ENCODE measurements at regions not wholly inside any gene's neighbourhood (a gene's known extent, or its start where the extent isn't known, plus 50 kb on each side); places are given as distances from the start of the nearest gene placed in this dataset.
"Not testable (repeated sequence)": the region's sequence is repeated elsewhere in the genome, so short reads cannot be mapped to it uniquely, and the experiment has no call there.

DNA sequence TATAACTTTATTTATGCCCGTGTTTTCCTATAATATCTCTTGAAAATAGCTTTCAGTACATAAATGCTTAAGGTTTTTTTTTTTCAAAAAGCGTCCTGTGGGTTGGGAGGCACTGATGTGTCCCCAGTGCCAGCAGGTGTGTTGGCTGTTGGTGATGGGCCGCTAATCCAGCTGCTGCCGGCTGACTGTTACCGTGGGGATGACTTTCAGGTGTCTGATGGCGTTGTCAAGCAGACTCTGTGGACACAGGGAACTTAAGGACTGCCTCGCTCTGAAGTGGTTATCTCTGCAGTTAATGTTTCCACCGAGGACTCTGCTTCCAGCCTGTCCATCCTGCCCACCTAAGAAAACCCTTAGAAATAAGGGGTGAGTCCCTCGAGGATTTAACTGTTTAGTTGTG is 94.5 kb downstream of the ANKRD10 start:
- TF ChIP-seq BACH1 (tag; IDR thresholded peaks at IDR 0.05) = no peak
- no peak for TF ChIP-seq PRPF4 (IDR thresholded peaks at IDR 0.05; ENCODE audit: insufficient read depth, low read depth, low read length, poor library complexity, severe bottlenecking)
- no peak for TF ChIP-seq ILF3 (IDR thresholded peaks at IDR 0.05; ENCODE audit: borderline replicate concordance)
- no peak for TF ChIP-seq NKRF (IDR thresholded peaks at IDR 0.05; ENCODE audit: borderline replicate concordance)
- TF ChIP-seq TEAD2 (tag; IDR thresholded peaks at IDR 0.05) = no peak
- Histone ChIP-seq H3K36me3 (ENCODE audit: control insufficient read depth, insufficient read depth, low read length) (no peaks in the 10 kb centered on the region), H3K27me3 (ENCODE audit: control insufficient read depth in 2 of 2, insufficient read depth in 2 of 2, low read length in 2 of 2) (peaks cover 0 to 6% of the 10 kb centered on the region in 2 experiments; a peak in 2 of 5 replicates), H4K20me1 (replicated peaks; ENCODE audit: control insufficient read depth, insufficient read depth, low read length) (no peaks in the 10 kb centered on the region), H2AFZ (ENCODE audit: low read depth, low read length) (no peak overlapping the region), H3K9me3 (replicated peaks; ENCODE audit: control insufficient read depth, insufficient read depth, low read depth, low read length) (no peaks in the 10 kb centered on the region), H3K27ac (ENCODE audit: extremely low read depth, low read depth, low read length) (no peak overlapping the region), H3K4me1 (replicated peaks in 1 of 2; ENCODE audit: control insufficient read depth in 2 of 2, insufficient read depth in 2 of 2, low read length in 2 of 2) (peaks cover 0 to 3% of the 10 kb centered on the region in 2 experiments; a peak in 2 of 5 replicates), H3K79me2 (ENCODE audit: control insufficient read depth, insufficient read depth, low read length) (no peaks in the 10 kb centered on the region), H3K4me3 (no peak overlapping the region), H3K4me2 (ENCODE audit: insufficient read depth, low read length) (no peak overlapping the region), H3K9me1 (ENCODE audit: control insufficient read depth, insufficient read depth, low read length) (no peaks in the 10 kb centered on the region), H3K9ac (ENCODE audit: insufficient read depth in 1 of 2, low read depth in 2 of 2, low read length in 2 of 2) (no peak overlapping the region)
- no peak for DNase-seq (ENCODE audit: extremely low read depth in 1 of 4, low spot score in 3 of 4)
- in situ Hi-C loops (cut with MboI) (loop anchor here (10.0 to 25.0 kb wide), 2 partner anchors 226 to 242 kb away; no protein-coding TSS in a partner anchor), intact Hi-C loops (cut with micrococcal nuclease) (no loop called here)
- POLR2A ChIA-PET = no interaction called here
- no TSS peak for BruUV-seq (replicated peaks)
- no peak for ATAC-seq
- no peak for FAIRE-seq
- WGBS (ENCODE audit: insufficient coverage, low coverage, missing lambda C conversion rate) = 4% methylated on average over 7 of the region's 9 CpGs
- CTCF ChIA-PET (ENCODE audit: low intra/inter-chr PET ratio) = interaction anchor here (2.0 kb wide), 1 partner anchor 227 kb away, joined by 11 read pairs; no protein-coding TSS in a partner anchor

- FAIRE-seq; H3K4me3 ChIP-seq; DNase-seq (ENCODE audit: extremely low read depth in 1 of 4, low spot score in 3 of 4); ATAC-seq; POLR2A ChIA-PET; H3K9ac ChIP-seq (ENCODE audit: insufficient read depth in 1 of 2, low read depth in 2 of 2, low read length in 2 of 2); H3K79me2 ChIP-seq (ENCODE audit: control insufficient read depth, insufficient read depth, low read length); H3K27me3 ChIP-seq (ENCODE audit: control insufficient read depth in 2 of 2, insufficient read depth in 2 of 2, low read length in 2 of 2); H2AFZ ChIP-seq (ENCODE audit: low read depth, low read length); H3K36me3 ChIP-seq (ENCODE audit: control insufficient read depth, insufficient read depth, low read length); CTCF ChIA-PET (ENCODE audit: low intra/inter-chr PET ratio); intact Hi-C loops (cut with micrococcal nuclease); H3K4me1 ChIP-seq (replicated peaks in 1 of 2; ENCODE audit: control insufficient read depth in 2 of 2, insufficient read depth in 2 of 2, low read length in 2 of 2); H3K27ac ChIP-seq (ENCODE audit: extremely low read depth, low read depth, low read length); H3K9me3 ChIP-seq (replicated peaks; ENCODE audit: control insufficient read depth, insufficient read depth, low read depth, low read length); H3K9me1 ChIP-seq (ENCODE audit: control insufficient read depth, insufficient read depth, low read length); H4K20me1 ChIP-seq (replicated peaks; ENCODE audit: control insufficient read depth, insufficient read depth, low read length); H3K4me2 ChIP-seq (ENCODE audit: insufficient read depth, low read length): not testable (repeated sequence)
- 47% methylated on average over 11 of the region's 25 CpGs for WGBS (ENCODE audit: insufficient coverage, low coverage, missing lambda C conversion rate)
- in situ Hi-C loops (cut with MboI) = loop anchor here (10.0 to 25.0 kb wide), 2 partner anchors 227 to 240 kb away; no protein-coding TSS in a partner anchor
- TSS peak; percentile 91 for BruUV-seq (replicated peaks)
These were observed 92.8 kb downstream of the ANKRD10 start for GRCh38 chr13:110821837-110822668.
